Fibroblast of lung (primary cell): ENCODE measurements at regions not wholly inside any gene's neighbourhood (a gene's known extent, or its start where the extent isn't known, plus 50 kb on each side); places are given as distances from the start of the nearest gene placed in this dataset.
A peak's percentile ranks its signal among the peaks of the same experiment; 100 is the strongest.
"Not testable (repeated sequence)": the region's sequence is repeated elsewhere in the genome, so short reads cannot be mapped to it uniquely, and the experiment has no call there.

Source experiments
- DNase-seq, 2 donors: peaks; one replicate each; pipeline versions ENCODE4 v3.0.0 to v3.0.0-alpha.2; 2010; ENCODE audit warnings: low read depth in 2 of 2
- H2AFZ ChIP-seq: 2 replicates; pipeline ENCODE4 v1.5.1; 2012; ENCODE audit warnings: low read length, control low read depth, inconsistent platforms
- H3K27ac ChIP-seq: 2 replicates; pipeline ENCODE4 v1.5.1; 2011; ENCODE audit warnings: low read length, control low read depth; ENCODE audit not compliant: insufficient read depth
- H3K27me3 ChIP-seq: 2 replicates; pipeline ENCODE4 v1.5.1; 2011; ENCODE audit warnings: mild to moderate bottlenecking, low read length; ENCODE audit not compliant: control insufficient read depth, insufficient read depth
- H3K36me3 ChIP-seq: 2 replicates; pipeline ENCODE4 v1.5.1; 2011; ENCODE audit warnings: low read length; ENCODE audit not compliant: control insufficient read depth, insufficient read depth
- H3K4me1 ChIP-seq: 2 replicates; pipeline ENCODE4 v1.5.1; 2011; ENCODE audit warnings: low read length; ENCODE audit not compliant: control insufficient read depth, insufficient read depth; ENCODE audit errors: extremely low read depth
- H3K4me2 ChIP-seq: 2 replicates; pipeline ENCODE4 v1.5.1; 2011; ENCODE audit warnings: low read length, control low read depth; ENCODE audit not compliant: insufficient read depth; ENCODE audit errors: extremely low read depth
- H3K4me3 ChIP-seq, 4 experiments: fragments of 200-600 bp in 1 of 4; sonication (generic) in 1 of 4; replicated peaks in 1 of 4; 2 replicates each; pipeline ENCODE4 v1.5.1; 2011 to 2016; ENCODE audit warnings: low read length in 4 of 4, low read depth in 3 of 4, mild to moderate bottlenecking in 3 of 4, control low read depth in 2 of 4, inconsistent platforms in 1 of 4, mixed read lengths in 1 of 4; ENCODE audit not compliant: insufficient read depth in 1 of 4; ENCODE audit errors: control extremely low read depth in 1 of 4
- H3K79me2 ChIP-seq: 2 replicates; pipeline ENCODE4 v1.5.1; 2012; ENCODE audit warnings: mild to moderate bottlenecking, low read length, inconsistent platforms; ENCODE audit not compliant: control insufficient read depth, insufficient read depth
- H3K9ac ChIP-seq: 2 replicates; pipeline ENCODE4 v1.5.1; 2011; ENCODE audit warnings: mild to moderate bottlenecking, low read length, control low read depth; ENCODE audit not compliant: insufficient read depth
- H3K9me3 ChIP-seq: 2 replicates; pipeline ENCODE4 v1.5.1; 2012; ENCODE audit warnings: low read depth, low read length; ENCODE audit not compliant: control insufficient read depth, insufficient read depth
- H4K20me1 ChIP-seq: 2 replicates; pipeline ENCODE4 v1.5.1; 2011; ENCODE audit warnings: low read length; ENCODE audit not compliant: control insufficient read depth, insufficient read depth; ENCODE audit errors: extremely low read depth
- EZH2 ChIP-seq: IDR thresholded peaks from 2 replicates; pipeline ENCODE4 v1.5.1; 2012; ENCODE audit warnings: low read length, control low read depth, mild to moderate bottlenecking; ENCODE audit errors: missing control alignments
- TF ChIP-seq, protein P1 (sequence below), 2 donors: IDR thresholded peaks in 1 of 2; conservative IDR thresholded peaks in 1 of 2; 1 replicate in 1 of 2; 2 replicates in 1 of 2; pipeline ENCODE4 v1.5.1; 2011 to 2012; ENCODE audit warnings: low read length in 2 of 2, control low read depth in 1 of 2, inconsistent platforms in 1 of 2, low read depth in 1 of 2, mild to moderate bottlenecking in 1 of 2

DNA sequence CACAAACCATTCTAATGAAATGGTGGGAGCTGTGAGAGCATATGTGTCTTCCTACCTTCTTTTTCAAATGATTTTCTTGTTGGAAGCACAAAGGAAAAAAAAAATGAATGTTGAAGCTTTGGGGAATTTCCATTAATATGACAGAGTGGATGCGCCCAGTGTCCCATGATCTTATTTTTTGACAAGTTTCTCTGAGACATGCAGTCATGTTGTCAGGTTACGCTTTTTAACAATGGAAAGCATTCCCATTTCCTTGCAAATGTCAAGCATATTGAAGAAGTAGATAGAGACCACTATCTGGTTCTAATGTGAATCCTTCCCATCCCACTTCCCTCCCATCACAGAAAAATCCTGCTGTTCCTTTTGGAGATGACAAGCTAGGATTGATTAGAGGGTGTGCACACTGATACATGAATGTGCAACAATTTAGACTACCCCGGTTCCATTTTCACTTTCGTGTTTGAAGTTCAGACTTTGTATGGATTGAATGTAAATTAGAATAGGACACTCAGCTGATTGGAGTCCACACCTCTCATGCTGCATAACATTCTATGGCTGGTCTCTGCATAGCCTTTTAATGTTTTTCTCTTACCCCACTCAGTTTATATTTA, 919.4 kb downstream of the TLE4 start:
- H3K9me3 ChIP-seq, result no peaks in the 10 kb centered on the region
- no peak for TF ChIP-seq EZH2
- TF ChIP-seq, protein P1, sequence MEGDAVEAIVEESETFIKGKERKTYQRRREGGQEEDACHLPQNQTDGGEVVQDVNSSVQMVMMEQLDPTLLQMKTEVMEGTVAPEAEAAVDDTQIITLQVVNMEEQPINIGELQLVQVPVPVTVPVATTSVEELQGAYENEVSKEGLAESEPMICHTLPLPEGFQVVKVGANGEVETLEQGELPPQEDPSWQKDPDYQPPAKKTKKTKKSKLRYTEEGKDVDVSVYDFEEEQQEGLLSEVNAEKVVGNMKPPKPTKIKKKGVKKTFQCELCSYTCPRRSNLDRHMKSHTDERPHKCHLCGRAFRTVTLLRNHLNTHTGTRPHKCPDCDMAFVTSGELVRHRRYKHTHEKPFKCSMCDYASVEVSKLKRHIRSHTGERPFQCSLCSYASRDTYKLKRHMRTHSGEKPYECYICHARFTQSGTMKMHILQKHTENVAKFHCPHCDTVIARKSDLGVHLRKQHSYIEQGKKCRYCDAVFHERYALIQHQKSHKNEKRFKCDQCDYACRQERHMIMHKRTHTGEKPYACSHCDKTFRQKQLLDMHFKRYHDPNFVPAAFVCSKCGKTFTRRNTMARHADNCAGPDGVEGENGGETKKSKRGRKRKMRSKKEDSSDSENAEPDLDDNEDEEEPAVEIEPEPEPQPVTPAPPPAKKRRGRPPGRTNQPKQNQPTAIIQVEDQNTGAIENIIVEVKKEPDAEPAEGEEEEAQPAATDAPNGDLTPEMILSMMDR (conservative IDR thresholded peaks at IDR 0.05 in 1 of 2, IDR thresholded peaks at IDR 0.05 in 1 of 2; ENCODE audit: low read depth in 1 of 2, low read length in 2 of 2), result no peak

DNA sequence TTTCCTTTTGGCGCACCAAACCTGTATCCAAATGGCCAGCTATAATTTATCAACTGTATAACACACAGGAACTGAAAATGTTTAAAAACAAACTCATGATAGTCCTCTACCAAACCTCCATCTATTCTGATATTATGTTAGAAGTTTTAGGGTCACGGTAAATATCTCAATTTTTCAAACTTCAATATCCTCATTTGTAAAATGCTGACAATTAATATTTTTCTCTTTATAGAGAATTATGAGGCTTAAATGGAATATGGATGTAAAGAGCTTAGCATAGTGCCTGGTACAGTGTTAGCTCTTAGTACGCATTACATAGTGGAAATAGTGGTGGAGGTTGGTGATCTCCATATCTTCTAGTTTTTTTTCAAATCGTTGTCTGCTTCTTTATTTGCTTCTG, 917.6 kb downstream of the TLE4 start:
- H4K20me1 ChIP-seq, result no peaks in the 10 kb centered on the region
- no peak overlapping the region for H3K4me2 ChIP-seq
- no peaks in the 10 kb centered on the region for H3K9me3 ChIP-seq
- no peak for DNase-seq
- no peaks in the 10 kb centered on the region for H3K79me2 ChIP-seq
- H3K27ac ChIP-seq, result no peak overlapping the region
- H3K27me3 ChIP-seq, result no peaks in the 10 kb centered on the region
- no peak for TF ChIP-seq EZH2
- TF ChIP-seq, protein P1 (conservative IDR thresholded peaks at IDR 0.05 in 1 of 2, IDR thresholded peaks at IDR 0.05 in 1 of 2; ENCODE audit: low read depth in 1 of 2, low read length in 2 of 2), result no peak
- H3K9ac ChIP-seq, result no peak overlapping the region
- H3K4me1 ChIP-seq, result no peaks in the 10 kb centered on the region
- H2AFZ ChIP-seq, result no peak overlapping the region
- H3K36me3 ChIP-seq, result no peaks in the 10 kb centered on the region
- no peak overlapping the region for H3K4me3 ChIP-seq

More for the DNA sequence above, 919.4 kb downstream of the TLE4 start:
- H3K79me2 ChIP-seq, result no peaks in the 10 kb centered on the region
- H3K4me3 ChIP-seq, result no peak overlapping the region
- no peaks in the 10 kb centered on the region for H3K36me3 ChIP-seq
- no peak for DNase-seq
- no peak overlapping the region for H2AFZ ChIP-seq
- no peak overlapping the region for H3K9ac ChIP-seq
- no peaks in the 10 kb centered on the region for H4K20me1 ChIP-seq
- H3K27me3 ChIP-seq, result no peaks in the 10 kb centered on the region
- H3K27ac ChIP-seq, result no peak overlapping the region
- no peaks in the 10 kb centered on the region for H3K4me1 ChIP-seq
- H3K4me2 ChIP-seq, result no peak overlapping the region

DNA sequence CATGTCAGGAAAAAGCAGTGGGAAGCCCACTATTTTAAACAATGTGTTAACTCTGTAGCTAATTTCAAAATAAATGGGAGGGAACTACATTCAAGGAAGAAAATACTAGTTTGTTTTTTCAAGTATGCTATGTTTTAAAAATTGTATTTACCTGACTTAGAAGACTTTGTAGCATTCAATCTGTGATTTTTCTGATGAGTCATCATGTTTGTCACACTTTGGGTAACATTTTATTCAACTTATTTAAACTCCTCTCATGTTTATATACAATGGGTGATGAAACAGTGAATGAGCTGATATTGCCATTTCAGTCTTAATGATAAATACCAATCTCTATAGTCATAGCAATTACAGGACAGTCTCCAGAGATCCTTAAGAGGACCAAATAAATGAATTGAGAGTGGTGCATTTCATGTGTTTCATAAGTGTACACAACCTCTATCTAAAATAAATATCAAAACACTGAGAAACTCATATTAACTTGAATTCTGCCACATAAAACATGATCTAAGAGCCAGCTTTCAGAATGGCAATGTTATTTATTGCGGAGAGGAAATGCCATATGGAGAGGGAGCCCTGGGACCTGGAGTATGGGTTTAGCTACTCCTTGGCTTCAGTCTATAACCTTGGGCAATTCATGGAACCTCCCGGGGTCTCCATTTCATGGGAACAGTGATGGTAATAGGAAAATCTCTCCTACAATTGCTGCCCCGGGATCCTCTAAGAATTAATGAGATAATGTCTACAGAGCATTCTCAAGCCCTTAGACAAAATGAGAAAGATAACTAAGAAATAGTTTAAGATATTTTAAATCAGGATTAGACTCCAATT, 913.9 kb downstream of the TLE4 start:
- Histone ChIP-seq H3K4me2 (no peak overlapping the region), H3K9ac (no peak overlapping the region), H3K79me2 (no peaks in the 10 kb centered on the region), H2AFZ (no peak overlapping the region), H4K20me1 (no peaks in the 10 kb centered on the region), H3K4me3 (no peak overlapping the region), H3K36me3 (no peaks in the 10 kb centered on the region), H3K27ac (no peak overlapping the region), H3K9me3 (no peaks in the 10 kb centered on the region), H3K4me1 (no peaks in the 10 kb centered on the region), H3K27me3 (no peaks in the 10 kb centered on the region)
- DNase-seq, result peak in 1 of 2 donors; percentile 22
- no peak for TF ChIP-seq EZH2
- TF ChIP-seq, protein P1 (conservative IDR thresholded peaks at IDR 0.05 in 1 of 2, IDR thresholded peaks at IDR 0.05 in 1 of 2; ENCODE audit: low read depth in 1 of 2, low read length in 2 of 2), result no peak

DNA sequence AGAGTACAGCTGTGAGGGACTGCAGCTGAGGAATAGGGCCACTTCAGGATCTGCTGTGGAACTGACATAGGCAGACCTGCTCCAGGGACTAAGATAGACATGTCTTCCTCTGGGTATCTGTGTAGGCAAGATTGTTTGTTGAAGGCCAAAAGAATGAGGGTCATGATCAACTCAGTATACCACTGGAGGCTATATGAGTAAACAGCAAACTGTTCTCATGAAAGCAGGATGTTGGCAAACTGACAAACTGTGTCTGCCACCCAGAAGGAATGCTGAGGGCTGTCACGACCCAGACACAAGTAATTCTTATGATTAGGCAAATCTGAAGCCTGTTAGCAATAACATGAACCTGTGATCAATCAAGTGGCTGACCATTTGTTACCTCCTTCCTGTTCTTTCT, 910.5 kb downstream of the TLE4 start:
- H3K9ac ChIP-seq, H3K27ac ChIP-seq, H3K9me3 ChIP-seq, DNase-seq, H3K4me2 ChIP-seq, H3K4me3 ChIP-seq, H2AFZ ChIP-seq, H4K20me1 ChIP-seq, H3K4me1 ChIP-seq, H3K27me3 ChIP-seq, H3K79me2 ChIP-seq, H3K36me3 ChIP-seq: not testable (repeated sequence)
